ENCODE measurements at regions not wholly inside any gene's neighbourhood (a gene's known extent, or its start where the extent isn't known, plus 50 kb on each side); places are given as distances from the start of the nearest gene placed in this dataset.

DNA sequence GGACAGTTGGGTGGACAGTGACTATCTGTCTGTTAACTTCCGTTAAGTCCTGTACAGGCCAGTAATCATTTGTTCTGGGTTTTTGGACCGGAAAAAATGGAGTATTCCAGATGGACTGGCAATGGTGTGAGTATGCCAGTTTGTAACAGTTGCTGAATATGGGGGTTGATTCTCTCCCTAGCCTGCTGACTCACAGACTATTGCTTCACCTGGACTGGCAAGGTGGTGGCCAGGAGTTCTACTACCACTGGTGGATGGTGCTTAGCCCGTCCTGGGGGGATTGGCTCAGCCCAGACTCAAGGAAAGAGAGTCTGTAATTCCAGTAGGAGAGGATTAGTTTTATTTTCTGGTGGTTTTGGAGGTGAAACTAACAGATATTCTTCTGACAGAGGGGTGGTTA lies 343.8 kb upstream of the USP9Y start:
- TF ChIP-seq, protein P1, sequence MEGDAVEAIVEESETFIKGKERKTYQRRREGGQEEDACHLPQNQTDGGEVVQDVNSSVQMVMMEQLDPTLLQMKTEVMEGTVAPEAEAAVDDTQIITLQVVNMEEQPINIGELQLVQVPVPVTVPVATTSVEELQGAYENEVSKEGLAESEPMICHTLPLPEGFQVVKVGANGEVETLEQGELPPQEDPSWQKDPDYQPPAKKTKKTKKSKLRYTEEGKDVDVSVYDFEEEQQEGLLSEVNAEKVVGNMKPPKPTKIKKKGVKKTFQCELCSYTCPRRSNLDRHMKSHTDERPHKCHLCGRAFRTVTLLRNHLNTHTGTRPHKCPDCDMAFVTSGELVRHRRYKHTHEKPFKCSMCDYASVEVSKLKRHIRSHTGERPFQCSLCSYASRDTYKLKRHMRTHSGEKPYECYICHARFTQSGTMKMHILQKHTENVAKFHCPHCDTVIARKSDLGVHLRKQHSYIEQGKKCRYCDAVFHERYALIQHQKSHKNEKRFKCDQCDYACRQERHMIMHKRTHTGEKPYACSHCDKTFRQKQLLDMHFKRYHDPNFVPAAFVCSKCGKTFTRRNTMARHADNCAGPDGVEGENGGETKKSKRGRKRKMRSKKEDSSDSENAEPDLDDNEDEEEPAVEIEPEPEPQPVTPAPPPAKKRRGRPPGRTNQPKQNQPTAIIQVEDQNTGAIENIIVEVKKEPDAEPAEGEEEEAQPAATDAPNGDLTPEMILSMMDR (IDR thresholded peaks at IDR 0.05): no peak
- TF ChIP-seq POLR2A (IDR thresholded peaks at IDR 0.05): no peak
- TF ChIP-seq POLR2AphosphoS5 (IDR thresholded peaks at IDR 0.05): no peak
